GM21528 (cell line): ENCODE measurements at regions not wholly inside any gene's neighbourhood (a gene's known extent, or its start where the extent isn't known, plus 50 kb on each side); places are given as distances from the start of the nearest gene placed in this dataset.

Source experiments
- ATAC-seq: cut with Tn5 transposase; IDR thresholded peaks from one replicate; pipeline ENCODE4 v1.9.1; 2021; ENCODE audit warnings: mild to moderate bottlenecking, moderate library complexity; ENCODE audit not compliant: unreplicated experiment, low FRiP score

- ATAC-seq, result no peak
Measured at GRCh38 chr13:50585674-50586413, 257.6 kb downstream of the DLEU7 start.

GRCh38 chr13:50586414-50587083, 256.9 kb downstream of the DLEU7 start:
- ATAC-seq, result no peak

GRCh38 chr13:50587115-50587514, 256.4 kb downstream of the DLEU7 start:
- no peak for ATAC-seq

GRCh38 chr13:50587645-50588373, 255.7 kb downstream of the DLEU7 start:
- ATAC-seq, result no peak

GRCh38 chr13:50588491-50589130, 254.9 kb downstream of the DLEU7 start:
- ATAC-seq, result no peak

GRCh38 chr13:50589139-50589538, 254.4 kb downstream of the DLEU7 start:
- no peak for ATAC-seq

GRCh38 chr13:50589651-50590054, 253.8 kb downstream of the DLEU7 start:
- ATAC-seq, result no peak

GRCh38 chr13:50592412-50593155, 250.9 kb downstream of the DLEU7 start:
- no peak for ATAC-seq

- ATAC-seq, result no peak
Measured at GRCh38 chr13:50593207-50593606, 250.3 kb downstream of the DLEU7 start.

- ATAC-seq, result peak; percentile 86
Measured at GRCh38 chr13:50594276-50595051, 249.0 kb downstream of the DLEU7 start.

GRCh38 chr13:50595196-50595595, 248.3 kb downstream of the DLEU7 start:
- ATAC-seq, result no peak

GRCh38 chr13:50596156-50596555, 247.3 kb downstream of the DLEU7 start:
- ATAC-seq, result no peak

- no peak for ATAC-seq
Measured at GRCh38 chr13:50596776-50597203, 246.7 kb downstream of the DLEU7 start.

GRCh38 chr13:50598338-50598737, 245.2 kb downstream of the DLEU7 start:
- ATAC-seq, result no peak

GRCh38 chr13:50599046-50599445, 244.4 kb downstream of the DLEU7 start:
- no peak for ATAC-seq

GRCh38 chr13:50599927-50600326, 243.6 kb downstream of the DLEU7 start:
- ATAC-seq, result no peak

GRCh38 chr13:50608370-50608769, 235.1 kb downstream of the DLEU7 start:
- ATAC-seq, result no peak

- no peak for ATAC-seq
Measured at GRCh38 chr13:50609011-50609410, 234.5 kb downstream of the DLEU7 start.

- no peak for ATAC-seq
Measured at GRCh38 chr13:50610238-50610637, 233.3 kb downstream of the DLEU7 start.
